ENCODE measurements at regions not wholly inside any gene's neighbourhood (a gene's known extent, or its start where the extent isn't known, plus 50 kb on each side); places are given as distances from the start of the nearest gene placed in this dataset.

DNA sequence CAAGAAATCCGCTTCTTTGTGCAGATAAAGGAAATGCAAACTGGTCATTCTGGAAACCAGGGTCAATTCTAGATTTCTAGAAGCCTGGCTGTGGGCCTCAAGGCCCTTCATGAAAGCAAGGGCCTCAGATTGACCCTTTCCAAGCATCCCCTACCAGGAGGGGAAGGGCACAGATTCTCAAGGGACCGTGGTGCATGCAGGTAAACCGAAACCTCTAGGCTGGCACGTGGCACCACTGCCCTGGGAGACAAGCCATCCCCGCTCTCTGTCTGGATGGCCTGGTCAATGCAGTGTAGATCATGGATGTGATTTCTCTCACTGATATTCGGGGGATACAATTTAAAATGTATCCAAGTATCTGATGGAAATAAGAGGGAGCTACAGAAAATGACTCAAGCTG, 69.4 kb downstream of the TOMM20 start:
- Histone ChIP-seq H3K4me3 (no peak overlapping the region), H3K27ac (no peak overlapping the region), H3K27me3 (no peaks in the 10 kb centered on the region), H3K36me3 (no peaks in the 10 kb centered on the region), H3K4me1 (peaks cover 0 to 11% (median 0%) of the 10 kb centered on the region in 3 donors), H3K9me3 (no peaks in the 10 kb centered on the region)
- no peak for ATAC-seq
- WGBS, 2 donors (ENCODE audit: low coverage in 1 of 2): 50 to 100% methylated on average over 1 to 3 of the region's 6 CpGs
- TF ChIP-seq POLR2AphosphoS5 (IDR thresholded peaks at IDR 0.05) (no peak), EP300 (IDR thresholded peaks at IDR 0.05) (no peak), POLR2A (IDR thresholded peaks at IDR 0.05) (no peak)

- Histone ChIP-seq H3K4me3 (no peak overlapping the region), H3K4me1 (peaks cover 0 to 11% (median 0%) of the 10 kb centered on the region in 3 donors), H3K27me3 (no peaks in the 10 kb centered on the region), H3K36me3 (no peaks in the 10 kb centered on the region), H3K9me3 (no peaks in the 10 kb centered on the region), H3K27ac (no peak overlapping the region)
- TF ChIP-seq EP300 (IDR thresholded peaks at IDR 0.05) (no peak), POLR2AphosphoS5 (IDR thresholded peaks at IDR 0.05) (no peak), POLR2A (IDR thresholded peaks at IDR 0.05) (no peak)
- TF ChIP-seq, protein P1, sequence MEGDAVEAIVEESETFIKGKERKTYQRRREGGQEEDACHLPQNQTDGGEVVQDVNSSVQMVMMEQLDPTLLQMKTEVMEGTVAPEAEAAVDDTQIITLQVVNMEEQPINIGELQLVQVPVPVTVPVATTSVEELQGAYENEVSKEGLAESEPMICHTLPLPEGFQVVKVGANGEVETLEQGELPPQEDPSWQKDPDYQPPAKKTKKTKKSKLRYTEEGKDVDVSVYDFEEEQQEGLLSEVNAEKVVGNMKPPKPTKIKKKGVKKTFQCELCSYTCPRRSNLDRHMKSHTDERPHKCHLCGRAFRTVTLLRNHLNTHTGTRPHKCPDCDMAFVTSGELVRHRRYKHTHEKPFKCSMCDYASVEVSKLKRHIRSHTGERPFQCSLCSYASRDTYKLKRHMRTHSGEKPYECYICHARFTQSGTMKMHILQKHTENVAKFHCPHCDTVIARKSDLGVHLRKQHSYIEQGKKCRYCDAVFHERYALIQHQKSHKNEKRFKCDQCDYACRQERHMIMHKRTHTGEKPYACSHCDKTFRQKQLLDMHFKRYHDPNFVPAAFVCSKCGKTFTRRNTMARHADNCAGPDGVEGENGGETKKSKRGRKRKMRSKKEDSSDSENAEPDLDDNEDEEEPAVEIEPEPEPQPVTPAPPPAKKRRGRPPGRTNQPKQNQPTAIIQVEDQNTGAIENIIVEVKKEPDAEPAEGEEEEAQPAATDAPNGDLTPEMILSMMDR (IDR thresholded peaks at IDR 0.05): no peak
- ATAC-seq: no peak
- no CpG with 5 or more reads among the region's 1 CpG for WGBS, 2 donors (ENCODE audit: low coverage in 1 of 2)
Measured at GRCh38 chr1:235058695-235059094, 69.9 kb downstream of the TOMM20 start.

GRCh38 chr1:235057385-235058306, 71.0 kb downstream of the TOMM20 start:
- H3K4me1 ChIP-seq: peaks cover 0 to 11% (median 0%) of the 10 kb centered on the region in 3 donors
- no peaks in the 10 kb centered on the region for H3K27me3 ChIP-seq
- TF ChIP-seq POLR2A (IDR thresholded peaks at IDR 0.05): no peak
- no peak for TF ChIP-seq POLR2AphosphoS5 (IDR thresholded peaks at IDR 0.05)
- TF ChIP-seq, protein P1 (IDR thresholded peaks at IDR 0.05): no peak
- no peak for TF ChIP-seq EP300 (IDR thresholded peaks at IDR 0.05)
- H3K27ac ChIP-seq: no peak overlapping the region
- no peaks in the 10 kb centered on the region for H3K9me3 ChIP-seq
- no peak overlapping the region for H3K4me3 ChIP-seq
- ATAC-seq: no peak
- 88 to 97% methylated on average over 9 to 11 of the region's 12 CpGs for WGBS, 2 donors (ENCODE audit: low coverage in 1 of 2)
- no peaks in the 10 kb centered on the region for H3K36me3 ChIP-seq

- Histone ChIP-seq H3K9me3 (no peaks in the 10 kb centered on the region), H3K4me1 (peaks cover 0 to 11% (median 0%) of the 10 kb centered on the region in 3 donors), H3K4me3 (no peak overlapping the region), H3K36me3 (no peaks in the 10 kb centered on the region), H3K27ac (no peak overlapping the region), H3K27me3 (no peaks in the 10 kb centered on the region)
- no peak for ATAC-seq
- TF ChIP-seq, protein P1 (IDR thresholded peaks at IDR 0.05): no peak
- TF ChIP-seq POLR2AphosphoS5 (IDR thresholded peaks at IDR 0.05): no peak
- no peak for TF ChIP-seq EP300 (IDR thresholded peaks at IDR 0.05)
- no peak for TF ChIP-seq POLR2A (IDR thresholded peaks at IDR 0.05)
- 100% methylated on average over 1 to 5 of the region's 7 CpGs for WGBS, 2 donors (ENCODE audit: low coverage in 1 of 2)
Measured at GRCh38 chr1:235056937-235057336, 71.7 kb downstream of the TOMM20 start.

- H3K36me3 ChIP-seq: no peaks in the 10 kb centered on the region
- H3K9me3 ChIP-seq: no peaks in the 10 kb centered on the region
- H3K4me3 ChIP-seq: no peak overlapping the region
- peaks cover 0 to 11% (median 0%) of the 10 kb centered on the region in 3 donors for H3K4me1 ChIP-seq
- WGBS, 2 donors (ENCODE audit: low coverage in 1 of 2): 95 to 96% methylated on average over 4 to 5 of the region's 13 CpGs
- no peaks in the 10 kb centered on the region for H3K27me3 ChIP-seq
- H3K27ac ChIP-seq: no peak overlapping the region
- TF ChIP-seq EP300 (IDR thresholded peaks at IDR 0.05): no peak
- no peak for TF ChIP-seq POLR2A (IDR thresholded peaks at IDR 0.05)
- TF ChIP-seq, protein P1 (IDR thresholded peaks at IDR 0.05): no peak
- TF ChIP-seq POLR2AphosphoS5 (IDR thresholded peaks at IDR 0.05): no peak
- no peak for ATAC-seq
Measured at GRCh38 chr1:235054936-235055335, 73.7 kb downstream of the TOMM20 start.
